NCI-H345 treated with DMSO at 0.1 percent for 48 hours (cell line): ENCODE measurements at regions not wholly inside any gene's neighbourhood (a gene's known extent, or its start where the extent isn't known, plus 50 kb on each side); places are given as distances from the start of the nearest gene placed in this dataset.
"Not testable (repeated sequence)": the region's sequence is repeated elsewhere in the genome, so short reads cannot be mapped to it uniquely, and the experiment has no call there.

Experiments
- DNase-seq: peaks from one replicate; lab custom pipeline; 2025; ENCODE audit not compliant: unreplicated experiment; lab: John Stamatoyannopoulos, UW

DNA sequence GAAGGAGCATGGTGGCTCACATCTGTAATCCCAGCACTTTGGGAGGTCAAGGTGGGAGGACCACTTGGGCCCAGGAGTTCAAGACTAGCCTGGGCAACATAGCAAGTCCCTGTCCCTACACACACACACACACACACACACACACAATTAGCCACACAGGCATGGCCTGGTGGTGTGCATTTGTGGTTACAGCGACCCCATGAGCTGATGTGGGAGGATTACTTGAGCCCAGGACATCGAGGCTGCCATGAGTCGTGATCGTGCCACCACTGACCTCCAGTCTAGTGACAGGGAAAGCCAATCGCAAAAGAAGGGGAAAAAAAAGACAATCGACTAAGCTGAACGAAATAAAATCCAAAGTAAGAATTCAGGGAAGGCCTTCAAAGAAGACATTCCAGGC is 67.9 kb downstream of the TBX3 start:
- no peak for DNase-seq

DNA sequence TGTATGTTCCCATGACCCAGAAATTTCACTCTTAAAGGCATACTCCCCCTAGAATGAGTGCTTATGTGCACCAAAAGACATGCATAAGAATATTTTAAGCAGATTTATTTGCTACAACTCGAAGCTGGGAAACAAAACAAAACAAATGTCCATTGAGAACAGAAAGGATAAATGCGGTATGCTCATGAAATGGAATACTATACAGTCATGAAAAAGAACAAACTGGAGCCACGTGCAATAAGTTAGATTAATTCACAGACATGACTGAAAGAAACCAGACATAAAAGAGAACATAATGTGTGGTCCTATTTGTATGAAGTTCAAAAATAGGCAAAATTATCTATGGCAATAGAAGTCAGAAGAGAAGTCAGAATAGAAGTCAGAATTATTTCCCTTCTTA is 69.9 kb downstream of the TBX3 start:
- no peak for DNase-seq

DNA sequence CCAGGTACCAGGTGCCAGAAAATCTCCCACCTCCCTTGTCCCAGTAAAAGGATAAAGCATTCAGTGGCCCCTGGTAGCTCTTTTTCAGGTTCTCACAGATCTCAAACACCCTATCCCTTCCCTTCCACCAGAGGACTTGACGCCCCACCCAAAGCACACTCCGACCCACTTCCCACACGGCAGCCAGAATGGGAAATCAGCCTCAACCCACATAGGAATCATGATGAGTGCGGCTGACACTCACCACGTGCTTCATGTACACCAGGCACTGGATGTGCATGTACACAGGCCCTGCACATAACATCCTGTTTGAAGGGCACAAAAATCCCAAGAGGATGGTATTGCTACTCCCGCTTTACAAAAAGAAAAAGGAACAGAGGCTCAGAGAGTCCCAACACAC is 71.9 kb downstream of the TBX3 start:
- DNase-seq: no peak

DNA sequence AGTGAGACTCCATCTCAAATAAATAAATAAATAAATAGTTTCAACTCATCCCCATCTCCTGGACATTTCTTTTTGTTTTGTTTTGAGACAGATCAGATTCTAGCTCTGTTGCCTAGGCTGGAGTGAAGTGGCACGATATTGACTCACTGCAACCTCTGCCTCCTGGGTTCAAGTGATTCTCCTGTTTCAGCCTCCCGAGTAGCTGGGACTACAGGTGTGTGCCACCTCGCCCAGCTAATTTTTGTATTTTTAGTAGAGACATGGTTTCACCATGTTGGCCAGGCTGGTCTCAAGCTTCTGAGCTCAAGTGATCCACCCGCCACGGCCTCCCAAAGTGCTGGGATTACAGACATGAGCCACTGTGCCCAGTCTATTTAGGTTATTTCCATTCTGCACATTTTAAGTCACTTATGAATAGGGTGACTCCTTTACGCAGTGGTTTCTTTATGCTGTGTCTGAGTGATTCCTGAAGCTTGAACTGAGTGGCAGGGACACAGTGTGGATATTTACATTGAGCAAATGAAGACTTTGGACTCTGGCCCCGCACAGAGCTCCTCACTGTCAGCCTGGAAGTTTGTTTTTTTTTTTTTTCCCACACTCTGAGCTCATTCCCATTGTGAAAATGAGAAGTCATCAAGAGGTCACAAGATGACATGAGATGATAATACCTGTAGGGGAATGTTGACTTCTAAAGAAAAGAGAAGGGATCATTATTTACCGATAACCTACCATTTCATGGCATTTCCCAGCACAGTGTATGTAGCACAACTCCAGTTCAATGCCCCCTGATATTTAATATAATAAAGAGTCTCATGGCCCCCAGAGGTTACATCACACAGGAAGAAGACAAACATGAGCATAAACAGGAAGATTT is 72.6 kb downstream of the TBX3 start:
- DNase-seq: no peak

DNA sequence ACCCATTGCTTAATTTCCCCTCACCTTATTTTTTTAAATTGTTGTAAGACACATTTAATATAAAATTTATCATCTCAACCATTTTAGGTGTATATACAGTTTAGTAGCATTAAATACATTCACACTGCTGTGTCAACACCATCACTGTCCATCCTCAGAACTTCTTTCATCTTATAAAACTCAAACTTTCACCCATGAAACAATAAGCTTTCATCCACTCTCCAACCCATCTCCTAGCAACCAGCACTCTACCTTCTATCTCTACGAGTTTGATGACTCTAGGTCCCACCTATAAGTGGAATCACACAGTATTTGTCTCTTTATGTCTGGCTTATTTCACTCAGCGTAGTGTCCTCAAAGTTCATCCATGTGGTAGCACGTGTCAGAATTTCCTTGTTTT is 75.5 kb downstream of the TBX3 start:
- DNase-seq: no peak

DNA sequence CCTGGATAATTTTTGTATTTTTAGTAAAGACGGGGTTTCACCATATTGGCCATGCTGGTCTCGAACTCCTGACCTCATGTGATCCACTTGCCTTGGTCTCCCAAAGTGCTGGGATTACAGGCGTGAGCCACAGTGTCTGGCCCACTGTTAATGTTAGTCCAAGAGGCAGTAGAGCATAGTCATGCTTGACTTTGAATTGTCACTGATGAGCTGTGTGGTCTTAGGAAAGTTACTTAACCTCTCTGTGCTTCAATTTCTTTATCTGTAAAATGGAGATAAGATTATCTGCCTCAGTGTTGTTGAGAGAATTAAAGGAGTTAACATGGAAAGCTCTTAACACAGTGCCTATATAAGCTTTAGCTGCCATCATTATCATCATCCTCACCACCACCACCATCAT is 78.1 kb downstream of the TBX3 start:
- no peak for DNase-seq

DNA sequence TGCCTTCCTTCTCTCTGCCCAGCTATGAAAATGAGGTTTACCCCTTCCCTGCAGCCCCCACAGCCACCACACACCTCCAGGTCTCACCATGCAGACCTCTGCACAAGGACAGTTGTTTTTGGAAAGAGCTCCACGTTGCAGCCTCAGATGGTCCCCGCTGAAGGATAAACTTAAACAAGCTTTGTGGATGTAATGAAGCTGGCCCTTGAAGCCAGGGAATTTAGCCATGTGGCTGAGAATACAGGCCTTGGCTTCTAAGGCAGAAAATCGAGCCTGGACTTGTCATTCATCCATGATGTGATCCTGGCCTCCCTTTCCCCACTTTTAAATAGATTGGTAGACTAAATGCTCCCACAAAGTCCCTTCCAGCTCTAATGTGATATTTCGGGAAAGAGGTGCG is 79.4 kb downstream of the TBX3 start:
- DNase-seq: no peak

DNA sequence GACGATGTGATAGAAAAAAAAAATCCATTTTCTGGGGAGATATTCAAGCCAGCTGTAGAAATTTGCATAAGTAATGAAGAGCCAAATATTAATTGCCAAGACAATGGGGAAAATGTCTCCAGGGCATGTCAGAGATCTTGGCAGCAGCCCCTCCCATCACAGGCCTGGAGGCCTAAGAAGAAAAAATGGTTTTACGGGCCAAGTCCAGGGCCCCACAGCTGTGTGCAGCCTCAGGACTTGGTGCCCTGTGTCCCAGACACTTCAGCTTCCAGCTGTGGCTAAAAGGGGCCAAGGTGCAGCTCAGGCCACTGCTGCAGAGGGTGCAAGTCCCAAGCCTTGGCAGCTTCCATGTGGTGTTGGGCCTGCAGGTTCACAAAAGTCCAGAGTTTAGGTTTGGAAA is 83.4 kb downstream of the TBX3 start:
- DNase-seq: not testable (repeated sequence)

DNA sequence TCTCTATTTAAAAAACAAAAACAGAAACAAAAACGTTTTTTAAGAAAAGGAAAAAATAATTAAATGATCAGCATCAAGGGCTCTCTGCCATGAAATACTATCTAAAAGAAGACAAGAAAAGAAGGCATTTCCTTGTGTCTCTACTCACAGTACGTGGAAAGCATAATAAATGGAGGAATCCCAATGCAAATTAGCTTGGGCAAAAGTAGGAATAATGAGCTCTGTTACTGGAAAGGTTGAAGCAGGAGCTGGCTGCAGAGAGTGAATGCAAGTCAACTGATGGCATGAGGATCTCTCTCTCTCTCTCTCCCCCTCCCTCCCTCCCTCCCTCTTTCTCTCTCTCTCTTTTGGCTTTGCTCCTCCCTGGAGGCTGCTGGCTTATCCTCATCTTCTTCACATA is 85.9 kb downstream of the TBX3 start:
- DNase-seq: no peak

DNA sequence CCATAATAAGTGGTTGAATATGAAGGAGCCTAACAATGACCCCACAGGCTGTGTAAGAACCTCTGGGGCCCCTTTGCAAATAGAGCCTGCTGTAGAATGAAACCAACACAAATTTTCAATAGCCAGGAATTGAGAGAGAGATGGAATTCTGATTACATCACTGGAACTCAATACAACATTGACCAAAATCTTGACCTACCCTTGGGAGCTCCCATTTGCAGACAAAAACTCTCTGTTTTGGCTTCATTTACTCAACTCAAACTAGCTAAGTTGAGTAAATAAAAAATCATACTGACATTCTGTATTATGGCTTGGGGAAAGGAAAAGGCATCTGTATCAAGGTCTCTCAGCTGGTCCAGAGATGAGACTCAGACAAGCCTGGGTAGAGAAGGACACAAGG is 91.0 kb downstream of the TBX3 start:
- no peak for DNase-seq

DNA sequence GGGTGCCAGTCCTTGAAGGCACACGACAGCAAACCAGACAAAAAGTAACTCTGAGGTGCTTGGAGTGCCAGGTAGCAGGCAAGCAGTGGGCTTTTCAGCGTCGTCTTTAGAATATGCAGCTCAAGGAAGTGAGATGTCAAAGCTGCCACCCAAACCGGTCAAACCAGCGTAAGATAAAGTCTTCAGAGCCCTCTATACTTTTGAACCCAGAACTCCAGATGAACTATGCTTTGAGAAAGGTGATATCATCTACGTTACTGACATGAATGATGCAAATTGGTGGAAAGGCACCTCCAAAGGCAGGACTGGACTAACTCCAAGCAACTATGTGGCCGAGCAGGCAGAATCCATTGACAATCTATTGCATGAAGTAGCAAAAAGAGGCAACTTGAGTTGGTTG is 95.9 kb downstream of the TBX3 start:
- DNase-seq: no peak

DNA sequence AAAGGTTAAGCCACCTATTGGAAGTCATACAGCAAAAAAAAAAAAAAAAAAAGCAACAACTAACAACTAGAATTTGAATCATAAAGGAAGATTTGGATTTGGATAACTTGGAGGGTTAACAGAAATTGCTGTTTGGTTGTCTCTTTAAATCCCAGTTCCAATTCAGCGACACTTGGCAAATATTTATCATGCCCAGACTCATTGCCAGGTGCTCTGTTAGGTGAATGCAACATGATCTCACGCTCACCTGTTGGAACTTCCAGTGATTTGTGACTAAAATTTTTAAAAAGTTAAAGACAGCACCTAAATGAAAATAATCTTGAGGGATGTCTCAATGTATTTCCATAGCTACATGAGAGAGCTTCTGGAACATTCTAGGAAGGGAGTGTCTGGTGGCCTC is 103.7 kb downstream of the TBX3 start:
- DNase-seq: no peak

DNA sequence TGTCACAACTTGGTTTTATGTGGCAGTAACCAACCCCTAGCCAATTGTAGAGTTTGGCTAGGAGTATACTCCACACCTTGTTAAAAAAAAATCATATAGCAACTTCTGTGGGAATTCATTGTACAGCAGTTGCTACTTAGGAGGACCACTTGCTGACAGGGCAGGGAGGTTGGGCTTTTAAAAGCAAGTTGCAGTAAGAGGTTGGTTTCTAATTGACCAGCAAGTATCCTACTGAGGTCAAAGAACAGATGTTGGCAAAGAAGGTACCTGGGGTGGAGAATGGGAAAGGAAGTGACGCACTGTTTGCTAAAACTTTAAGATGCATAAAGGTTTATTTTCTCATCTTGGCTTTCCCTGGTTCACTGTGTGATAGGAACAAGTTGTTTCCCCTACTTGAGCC is 104.6 kb downstream of the TBX3 start:
- no peak for DNase-seq

DNA sequence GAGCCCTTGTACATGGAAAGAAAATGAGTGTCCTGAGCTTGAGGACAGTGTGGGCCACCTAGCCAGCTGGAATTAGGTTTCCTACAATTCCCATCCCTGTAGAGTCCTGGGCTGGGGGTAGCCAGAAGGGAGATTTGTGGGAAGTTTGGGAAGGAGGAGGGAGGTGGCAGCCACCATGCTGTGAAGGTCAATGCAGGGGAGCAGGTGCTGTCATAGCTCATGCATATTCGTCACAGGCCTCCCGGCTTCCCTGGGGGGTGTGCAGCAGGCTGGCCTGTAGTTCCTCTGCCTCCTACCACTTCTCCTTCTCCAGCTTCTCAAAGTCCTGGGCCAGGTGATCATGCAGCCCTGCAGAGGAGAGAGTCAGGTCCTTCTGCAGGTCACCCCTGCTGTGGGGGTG is 121.3 kb downstream of the TBX3 start:
- DNase-seq: no peak

DNA sequence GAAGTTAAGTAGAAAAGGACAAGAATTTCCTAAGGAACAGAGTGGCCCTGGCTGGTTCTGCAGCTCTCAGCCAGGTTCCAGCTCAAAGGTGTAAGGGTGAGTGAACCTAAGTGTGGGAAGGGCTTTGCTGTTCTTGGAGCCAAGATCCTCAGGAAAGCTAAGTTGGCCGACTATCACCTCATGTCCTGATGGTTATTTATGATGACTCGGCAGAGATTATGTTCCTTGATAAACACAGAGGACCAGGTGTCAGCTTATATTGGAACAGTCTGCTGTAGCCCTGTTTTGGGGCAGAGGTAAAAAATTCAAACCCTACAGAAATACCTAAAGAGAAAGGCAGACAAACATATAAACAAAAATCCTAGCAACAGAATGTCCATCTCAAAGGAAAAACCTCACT is 128.5 kb downstream of the TBX3 start:
- no peak for DNase-seq

DNA sequence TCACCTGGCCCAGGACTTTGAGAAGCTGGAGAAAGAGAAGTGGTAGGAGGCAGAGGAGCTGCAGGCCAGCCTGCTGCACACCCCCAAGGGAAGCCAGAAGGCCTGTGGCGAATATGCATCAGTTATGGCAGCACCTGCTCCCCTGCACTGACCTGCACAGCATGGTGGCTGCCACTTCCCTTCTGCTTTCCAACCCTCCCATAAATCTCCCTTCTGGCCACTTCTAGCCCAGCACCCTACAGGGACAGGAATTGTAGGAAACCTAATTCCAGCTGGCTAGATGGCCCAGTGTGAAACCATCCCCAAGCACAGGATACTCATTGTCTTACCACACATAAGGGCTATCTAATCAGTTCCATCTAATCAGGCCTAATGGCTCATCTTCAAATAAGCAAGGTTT is 136.3 kb downstream of the TBX3 start:
- no peak for DNase-seq

DNA sequence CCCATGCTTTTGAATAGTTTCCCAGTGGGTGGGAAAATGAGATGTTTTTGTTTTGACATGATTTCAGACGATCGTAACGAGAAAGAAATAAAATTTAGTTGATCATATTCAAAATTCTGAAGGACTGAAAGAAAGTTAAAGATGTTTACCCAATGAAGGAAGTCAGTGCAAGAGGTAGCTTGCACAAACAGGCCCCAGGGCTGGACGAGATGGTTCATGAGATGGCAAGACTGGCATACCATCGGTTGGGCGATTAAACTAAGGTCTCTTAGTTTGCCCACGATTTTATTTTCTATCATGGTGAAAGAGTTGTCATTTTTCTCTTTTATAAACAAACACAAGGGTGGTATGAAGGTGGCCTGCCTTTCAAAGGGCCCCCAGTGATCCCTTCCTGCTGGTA is 124.5 kb upstream of the TBX5 start:
- DNase-seq: no peak

DNA sequence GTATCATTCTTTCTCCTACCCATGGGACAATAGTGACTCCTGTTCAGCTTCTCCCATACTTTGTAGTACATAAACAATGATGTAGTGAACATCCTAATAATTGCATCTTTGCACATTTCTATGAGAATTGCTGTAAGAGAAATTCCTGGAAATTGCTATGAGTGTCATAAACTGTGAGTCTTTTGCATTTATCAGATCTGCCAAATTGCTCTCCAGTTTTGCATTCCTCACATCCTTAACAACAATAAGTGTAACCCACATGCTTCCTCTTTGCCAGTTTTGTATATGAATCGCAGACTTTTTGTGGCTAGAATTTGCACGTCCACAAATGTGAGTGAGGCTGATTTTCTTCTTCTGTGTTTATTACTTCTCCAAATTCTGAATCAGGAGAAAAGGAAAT is 124.0 kb upstream of the TBX5 start:
- DNase-seq: no peak

DNA sequence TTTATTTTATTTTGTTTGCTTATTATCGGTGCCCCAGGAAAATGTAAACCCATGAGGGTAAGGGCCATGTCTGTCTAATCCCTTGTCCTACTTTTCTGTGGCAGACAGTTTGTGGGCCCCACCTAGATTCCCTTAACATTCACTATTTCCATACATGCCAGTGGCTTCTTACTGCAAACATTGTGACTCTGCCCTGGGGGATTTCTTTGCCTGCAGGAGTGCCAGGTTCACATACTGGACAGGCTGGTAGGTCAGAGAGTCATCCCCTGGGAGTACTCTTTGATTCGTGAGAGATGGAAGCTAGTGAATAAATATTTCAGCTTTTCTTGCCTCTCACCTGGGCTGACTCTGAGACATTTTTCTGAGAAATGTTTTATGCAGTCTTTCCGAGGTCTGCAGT is 122.8 kb upstream of the TBX5 start:
- DNase-seq: no peak

DNA sequence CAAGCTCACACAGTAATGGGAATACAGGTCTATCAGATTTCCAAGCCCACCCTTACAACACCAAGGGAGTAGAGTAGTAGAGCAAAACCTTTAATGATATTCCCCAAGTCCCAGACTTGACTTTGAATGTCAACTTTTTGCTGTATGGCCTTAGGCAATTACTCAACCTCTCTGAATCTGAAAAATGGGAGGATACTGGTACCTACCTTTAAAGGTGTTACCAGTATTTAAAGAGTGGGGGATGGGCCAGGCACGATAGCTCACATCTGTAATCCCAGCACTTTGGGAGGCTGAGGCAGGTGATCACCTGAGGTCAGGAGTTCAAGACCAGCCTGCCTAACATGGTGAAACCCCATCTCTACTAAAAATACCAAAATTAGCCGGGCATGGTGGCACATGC is 115.2 kb upstream of the TBX5 start:
- DNase-seq: not testable (repeated sequence)

DNA sequence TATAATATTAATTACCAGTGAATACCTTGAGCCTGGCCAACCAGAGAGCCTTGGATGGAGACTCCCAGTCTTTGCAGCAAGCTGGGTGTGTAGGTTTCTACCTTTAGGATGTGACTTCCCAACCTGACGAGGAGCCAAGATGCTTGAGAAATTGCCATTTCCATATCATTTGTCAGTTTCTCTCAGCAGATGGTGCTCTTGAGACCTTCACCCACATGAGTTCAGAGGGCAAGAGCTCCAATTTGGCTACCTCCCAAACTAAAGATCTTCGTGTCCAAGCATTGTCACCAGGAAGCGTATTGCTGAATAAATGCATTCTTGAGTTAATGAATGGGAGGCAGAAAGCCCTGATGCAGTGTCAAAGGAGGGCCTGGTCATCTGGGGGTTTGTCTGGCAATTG is 106.4 kb upstream of the TBX5 start:
- no peak for DNase-seq

DNA sequence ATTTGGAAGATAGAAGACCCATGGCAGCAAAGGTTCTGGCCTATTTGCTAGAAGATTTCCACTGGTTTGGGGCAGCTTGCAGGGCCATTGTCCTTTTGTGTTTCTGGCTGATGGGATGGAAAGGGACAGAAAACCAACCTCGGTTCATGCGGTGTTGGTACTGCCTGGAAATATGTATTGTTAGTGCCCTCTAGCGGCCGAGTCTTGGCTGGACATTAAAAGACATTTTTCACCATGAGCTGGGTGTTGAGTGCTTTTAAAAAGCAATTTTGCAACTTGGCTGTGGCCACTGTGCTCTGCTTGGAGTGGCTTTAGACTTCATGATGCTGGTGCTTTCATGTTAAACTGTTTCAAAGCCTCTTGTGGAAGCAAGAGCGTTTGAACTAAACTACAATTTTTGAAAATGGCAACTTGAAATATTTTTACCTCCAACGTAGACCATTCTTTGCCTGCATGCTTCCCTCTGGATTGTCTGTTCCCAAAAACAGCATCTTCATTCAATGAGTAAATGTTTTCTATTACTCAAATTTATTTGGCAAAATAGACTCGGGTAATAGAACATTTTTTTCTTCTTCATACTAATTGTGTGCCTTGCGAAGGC is 102.7 kb upstream of the TBX5 start:
- DNase-seq: peak; percentile 68

DNA sequence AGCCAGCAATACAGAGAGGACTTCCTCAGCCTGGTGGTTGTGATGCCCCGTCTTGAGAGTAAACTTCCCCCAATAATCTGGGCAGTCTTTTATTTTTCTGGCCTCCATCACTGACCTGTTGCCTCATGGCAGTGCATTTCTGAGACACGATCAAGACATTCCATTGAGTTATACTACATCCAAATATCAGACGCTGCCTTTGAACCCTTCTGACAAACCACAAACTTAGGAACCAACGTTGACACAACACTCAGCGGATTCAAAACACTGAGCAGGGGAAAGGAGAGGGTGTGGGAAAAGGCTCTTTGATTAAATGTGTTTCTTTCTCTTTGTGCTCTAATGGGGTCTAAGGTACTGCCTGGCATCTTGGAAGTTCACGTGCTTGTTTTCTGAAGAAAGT is 100.7 kb upstream of the TBX5 start:
- no peak for DNase-seq
